ENCODE measurements at regions not wholly inside any gene's neighbourhood (a gene's known extent, or its start where the extent isn't known, plus 50 kb on each side); places are given as distances from the start of the nearest gene placed in this dataset.

DNA sequence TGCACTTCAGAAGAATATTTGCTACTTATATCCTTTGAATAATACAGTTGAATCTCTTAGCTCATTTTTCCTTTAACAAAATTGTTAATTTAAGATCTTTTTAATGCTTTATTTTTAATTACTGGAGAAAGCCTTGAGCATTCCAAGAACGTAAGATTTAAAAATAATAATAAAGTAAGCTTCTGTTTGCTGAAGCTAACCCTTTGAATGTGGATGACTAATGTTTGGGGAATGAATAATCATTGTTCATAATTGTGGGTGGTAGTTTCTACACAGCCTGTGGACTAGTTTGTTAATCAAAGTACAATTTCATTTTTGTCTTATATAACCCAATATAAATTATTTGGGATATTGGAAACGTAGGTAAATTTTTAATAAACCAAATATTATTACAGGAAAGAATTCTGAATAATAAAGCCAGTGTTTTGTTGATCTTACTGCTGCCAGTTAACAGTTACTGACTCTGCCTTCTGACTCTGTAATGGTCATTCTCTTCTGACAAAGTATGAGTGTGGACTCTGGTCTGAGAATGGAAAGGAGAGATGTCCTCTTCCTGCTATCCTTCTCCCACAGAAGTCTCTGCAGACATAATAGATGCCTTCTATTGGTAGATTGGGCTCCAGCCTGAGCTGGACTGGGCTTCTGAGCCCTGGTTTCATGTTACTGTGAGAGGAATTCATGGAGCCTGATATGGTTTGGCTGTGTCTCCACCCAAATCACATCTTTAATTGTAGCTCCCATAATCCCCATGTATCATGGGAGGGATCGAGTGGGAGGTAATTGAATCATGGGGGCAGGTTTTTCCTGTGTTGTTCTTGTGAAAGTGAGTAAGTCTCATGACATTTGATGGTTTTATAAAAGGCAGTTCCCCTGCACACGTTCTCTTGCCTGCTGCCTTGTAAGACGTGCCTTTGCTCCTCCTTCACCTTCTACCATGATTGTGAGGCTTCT, 292.7 kb upstream of the SLC39A10 start:
- no peaks in the 10 kb centered on the region for H4K20me1 ChIP-seq (ENCODE audit: low read length)
- H3K9me3 ChIP-seq (ENCODE audit: low read length), result peaks cover 11% of the 10 kb centered on the region; the same call in 1 of the 2 replicates
- peaks cover 10% of the 10 kb centered on the region for H3F3A ChIP-seq (ENCODE audit: low read length, unreplicated experiment)
- peak overlapping the region; percentile 73 for H3K4me2 ChIP-seq (ENCODE audit: low read length)
- H3K36me3 ChIP-seq (ENCODE audit: low read depth, low read length), result peaks cover 3% of the 10 kb centered on the region; the same call in 1 of the 2 replicates
- peak overlapping the region; percentile 86 for H3K27ac ChIP-seq (ENCODE audit: low read length)
- POLR2A ChIA-PET (ENCODE audit: unreplicated experiment), result no interaction called here
- BruUV-seq (replicated peaks), result no TSS peak
- TF ChIP-seq EZH2phosphoT487 (IDR thresholded peaks at IDR 0.05; ENCODE audit: borderline replicate concordance, low read length) (no peak), EZH2 (IDR thresholded peaks at IDR 0.05; ENCODE audit: low read length, unreplicated experiment) (no peak), CTCF (conservative IDR thresholded peaks at IDR 0.05; ENCODE audit: low read depth, low read length) (no peak)
- intact Hi-C loops (cut with micrococcal nuclease), result loop anchor here (1.0 to 5.0 kb wide), 4 partner anchors 24 to 295 kb away; no protein-coding TSS in a partner anchor
- peak overlapping the region; percentile 28; the same call in 1 of the 2 replicates for H2AFZ ChIP-seq (ENCODE audit: low read length)
- peak overlapping the region; percentile 29 for H3K9ac ChIP-seq (ENCODE audit: low read length)
- H3K4me1 ChIP-seq (ENCODE audit: insufficient read depth, low read length), result peaks cover 25% of the 10 kb centered on the region
- no peaks in the 10 kb centered on the region for H3K9me2 ChIP-seq (replicated peaks; ENCODE audit: low read length)
- peak; percentile 86 for DNase-seq
- H3K4me3 ChIP-seq (ENCODE audit: low read length), result peak overlapping the region; percentile 36
- H3K79me2 ChIP-seq (ENCODE audit: low read length), result no peaks in the 10 kb centered on the region
- H3K27me3 ChIP-seq (ENCODE audit: low read length), result no peaks in the 10 kb centered on the region
- CTCF ChIA-PET, result interaction anchor here (0.6 to 1.0 kb wide), 2 partner anchors 574 to 913 kb away, joined by 3 read pairs; no protein-coding TSS in a partner anchor
- peak; percentile 91 for ATAC-seq

DNA sequence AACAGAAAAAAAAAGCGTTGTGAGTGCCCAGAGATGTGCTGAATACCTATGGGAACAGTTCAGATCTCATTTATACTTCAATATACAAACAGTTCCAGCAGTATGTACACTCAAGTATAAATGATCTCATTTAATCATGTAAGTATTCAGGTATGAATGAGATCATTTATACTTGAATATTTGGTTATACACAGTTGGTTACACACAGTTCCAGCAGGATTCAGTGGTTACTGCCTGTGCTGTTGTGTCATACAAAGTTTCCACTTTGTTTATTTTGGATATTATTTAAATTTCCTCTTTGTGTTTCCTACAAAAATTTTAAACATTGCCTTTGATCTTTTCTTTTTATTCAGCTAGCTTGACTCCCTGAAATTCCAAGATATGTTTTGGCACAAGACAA, 293.5 kb upstream of the SLC39A10 start:
- Histone ChIP-seq H3K4me1 (ENCODE audit: insufficient read depth, low read length) (peaks cover 25% of the 10 kb centered on the region), H3K9me2 (replicated peaks; ENCODE audit: low read length) (no peaks in the 10 kb centered on the region), H3K4me2 (ENCODE audit: low read length) (peak overlapping the region; percentile 73), H3K36me3 (ENCODE audit: low read depth, low read length) (peaks cover 3% of the 10 kb centered on the region; the same call in 1 of the 2 replicates), H4K20me1 (ENCODE audit: low read length) (no peaks in the 10 kb centered on the region), H2AFZ (ENCODE audit: low read length) (no peak overlapping the region), H3K9me3 (ENCODE audit: low read length) (peaks cover 11% of the 10 kb centered on the region; the same call in 1 of the 2 replicates), H3K79me2 (ENCODE audit: low read length) (no peaks in the 10 kb centered on the region), H3F3A (ENCODE audit: low read length, unreplicated experiment) (peaks cover 10% of the 10 kb centered on the region), H3K9ac (ENCODE audit: low read length) (peak overlapping the region; percentile 29), H3K4me3 (ENCODE audit: low read length) (peak overlapping the region; percentile 36), H3K27me3 (ENCODE audit: low read length) (no peaks in the 10 kb centered on the region), H3K27ac (ENCODE audit: low read length) (peak overlapping the region; percentile 86)
- intact Hi-C loops (cut with micrococcal nuclease), result loop anchor here (5.0 kb wide), 1 partner anchor 49 kb away; no protein-coding TSS in a partner anchor
- CTCF ChIA-PET, result interaction anchor here (1.0 kb wide), 1 partner anchor 575 kb away, joined by 3 read pairs; no protein-coding TSS in a partner anchor
- POLR2A ChIA-PET (ENCODE audit: unreplicated experiment), result no interaction called here
- ATAC-seq (peak; percentile 85), DNase-seq (peak; percentile 69)
- TF ChIP-seq CTCF (conservative IDR thresholded peaks at IDR 0.05; ENCODE audit: low read depth, low read length) (no peak), EZH2phosphoT487 (IDR thresholded peaks at IDR 0.05; ENCODE audit: borderline replicate concordance, low read length) (no peak), EZH2 (IDR thresholded peaks at IDR 0.05; ENCODE audit: low read length, unreplicated experiment) (no peak)
- no TSS peak for BruUV-seq (replicated peaks)
